Astrocyte (in vitro differentiated cells and primary cell): ENCODE measurements at regions not wholly inside any gene's neighbourhood (a gene's known extent, or its start where the extent isn't known, plus 50 kb on each side); places are given as distances from the start of the nearest gene placed in this dataset.
"Not testable (repeated sequence)": the region's sequence is repeated elsewhere in the genome, so short reads cannot be mapped to it uniquely, and the experiment has no call there.

Experiments used
- DNase-seq: peaks from one replicate; pipeline ENCODE4 v3.0.0-alpha.2; 2010; ENCODE audit warnings: low read depth
- FAIRE-seq: peaks from 2 replicates; lab custom pipeline; 2011; peaks lifted over from hg19 to GRCh38; lab: Jason Lieb, UNC
- H2AFZ ChIP-seq: 2 replicates; pipeline ENCODE4 v1.6.0; 2012; ENCODE audit warnings: low read depth, low read length, inconsistent platforms
- H3K27ac ChIP-seq: 2 replicates; pipeline ENCODE4 v1.5.1; 2011; ENCODE audit warnings: low read depth, low read length, inconsistent platforms
- H3K27me3 ChIP-seq: 2 replicates; pipeline ENCODE4 v1.6.0; 2011; ENCODE audit warnings: low read length, inconsistent platforms; ENCODE audit not compliant: insufficient read depth
- H3K36me3 ChIP-seq: 2 replicates; pipeline ENCODE4 v1.5.1; 2011; ENCODE audit warnings: low read length, inconsistent platforms; ENCODE audit not compliant: insufficient read depth
- H3K4me1 ChIP-seq: 2 replicates; pipeline ENCODE4 v1.5.1; 2011; ENCODE audit warnings: low read length, inconsistent platforms; ENCODE audit not compliant: insufficient read depth
- H3K4me2 ChIP-seq: 2 replicates; pipeline ENCODE4 v1.6.0; 2012; ENCODE audit warnings: low read length, inconsistent platforms
- H3K4me3 ChIP-seq: 2 replicates; pipeline ENCODE4 v1.5.1; 2011; ENCODE audit warnings: low read depth, mild to moderate bottlenecking, low read length, inconsistent platforms; ENCODE audit not compliant: insufficient read depth
- H3K79me2 ChIP-seq: 2 replicates; pipeline ENCODE4 v1.6.0; 2012; ENCODE audit warnings: mild to moderate bottlenecking, low read length, inconsistent platforms; ENCODE audit not compliant: insufficient read depth
- H3K9ac ChIP-seq: 2 replicates; pipeline ENCODE4 v1.6.0; 2012; ENCODE audit warnings: mild to moderate bottlenecking, low read length, inconsistent platforms
- H3K9me3 ChIP-seq: 2 replicates; pipeline ENCODE4 v1.5.1; 2012; ENCODE audit warnings: low read depth, mild to moderate bottlenecking, low read length, inconsistent platforms; ENCODE audit not compliant: insufficient read depth
- H4K20me1 ChIP-seq: 2 replicates; pipeline ENCODE4 v1.6.0; 2012; ENCODE audit warnings: low read length, inconsistent platforms; ENCODE audit not compliant: insufficient read depth
- H3K27ac Mint-ChIP-seq: one replicate; pipeline ENCODE4 v1.8.0; 2021; ENCODE audit warnings: mild to moderate bottlenecking, mixed read lengths; ENCODE audit not compliant: unreplicated experiment
- H3K27me3 Mint-ChIP-seq: one replicate; pipeline ENCODE4 v1.8.0; 2021; ENCODE audit warnings: low read depth, mixed read lengths; ENCODE audit not compliant: unreplicated experiment
- H3K36me3 Mint-ChIP-seq: one replicate; pipeline ENCODE4 v1.8.0; 2021; ENCODE audit warnings: low read depth, mixed read lengths; ENCODE audit not compliant: unreplicated experiment
- H3K4me1 Mint-ChIP-seq: one replicate; pipeline ENCODE4 v1.8.0; 2021; ENCODE audit warnings: low read depth, mixed read lengths; ENCODE audit not compliant: unreplicated experiment
- H3K4me3 Mint-ChIP-seq: one replicate; pipeline ENCODE4 v1.8.0; 2021; ENCODE audit warnings: mild to moderate bottlenecking, moderate library complexity, mixed read lengths; ENCODE audit not compliant: unreplicated experiment
- H3K9me3 Mint-ChIP-seq: one replicate; pipeline ENCODE4 v1.8.0; 2021; ENCODE audit warnings: mild to moderate bottlenecking, mixed read lengths; ENCODE audit not compliant: unreplicated experiment
- EZH2 ChIP-seq: IDR thresholded peaks from 2 replicates; pipeline ENCODE4 v1.6.1; 2012; ENCODE audit warnings: mild to moderate bottlenecking, low read length, inconsistent platforms; ENCODE audit not compliant: insufficient read depth
- TF ChIP-seq, protein P1 (sequence below): IDR thresholded peaks from 2 replicates; pipeline ENCODE4 v1.5.1; 2011; ENCODE audit warnings: low read depth, mild to moderate bottlenecking, inconsistent platforms, low read length, moderate library complexity; ENCODE audit not compliant: insufficient read depth

DNA sequence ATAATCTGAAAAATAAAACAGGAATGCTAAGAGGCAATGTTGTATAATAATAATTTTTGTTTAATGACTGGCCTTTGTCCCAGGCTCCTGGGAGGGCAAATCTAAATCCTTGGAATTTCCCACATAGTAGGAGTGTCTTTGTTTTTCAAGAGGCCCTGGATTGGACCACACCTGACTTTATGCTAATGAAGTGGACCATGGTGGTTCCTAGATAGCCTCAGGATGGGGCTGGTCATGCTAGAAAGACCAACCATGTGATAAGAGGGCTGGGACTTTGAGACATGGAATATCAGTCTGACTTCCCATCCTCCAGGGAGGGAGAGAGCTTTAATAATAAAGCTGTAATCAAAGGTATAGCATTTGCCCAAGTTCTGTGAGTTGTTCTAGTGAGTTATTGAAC lies 138.2 kb upstream of the RAB4A start:
- Histone ChIP-seq H3K9me3 (peaks cover 9% of the 10 kb centered on the region), H3K79me2 (no peaks in the 10 kb centered on the region), H4K20me1 (no peaks in the 10 kb centered on the region), H3K9ac (no peak overlapping the region), H3K36me3 (no peaks in the 10 kb centered on the region), H3K27me3 (peaks cover 19% of the 10 kb centered on the region), H3K4me1 (no peaks in the 10 kb centered on the region), H3K4me3 (no peak overlapping the region), H2AFZ (no peak overlapping the region), H3K27ac (no peak overlapping the region), H3K4me2 (no peak overlapping the region)
- DNase-seq (no peak), FAIRE-seq (no peak)
- Mint-ChIP-seq H3K27ac (no peak overlapping the region), H3K9me3 (peaks cover 16% of the 10 kb centered on the region), H3K36me3 (no peaks in the 10 kb centered on the region), H3K27me3 (peaks cover 33% of the 10 kb centered on the region), H3K4me3 (no peak overlapping the region), H3K4me1 (peaks cover 2% of the 10 kb centered on the region)
- no peak for TF ChIP-seq EZH2
- TF ChIP-seq, protein P1, sequence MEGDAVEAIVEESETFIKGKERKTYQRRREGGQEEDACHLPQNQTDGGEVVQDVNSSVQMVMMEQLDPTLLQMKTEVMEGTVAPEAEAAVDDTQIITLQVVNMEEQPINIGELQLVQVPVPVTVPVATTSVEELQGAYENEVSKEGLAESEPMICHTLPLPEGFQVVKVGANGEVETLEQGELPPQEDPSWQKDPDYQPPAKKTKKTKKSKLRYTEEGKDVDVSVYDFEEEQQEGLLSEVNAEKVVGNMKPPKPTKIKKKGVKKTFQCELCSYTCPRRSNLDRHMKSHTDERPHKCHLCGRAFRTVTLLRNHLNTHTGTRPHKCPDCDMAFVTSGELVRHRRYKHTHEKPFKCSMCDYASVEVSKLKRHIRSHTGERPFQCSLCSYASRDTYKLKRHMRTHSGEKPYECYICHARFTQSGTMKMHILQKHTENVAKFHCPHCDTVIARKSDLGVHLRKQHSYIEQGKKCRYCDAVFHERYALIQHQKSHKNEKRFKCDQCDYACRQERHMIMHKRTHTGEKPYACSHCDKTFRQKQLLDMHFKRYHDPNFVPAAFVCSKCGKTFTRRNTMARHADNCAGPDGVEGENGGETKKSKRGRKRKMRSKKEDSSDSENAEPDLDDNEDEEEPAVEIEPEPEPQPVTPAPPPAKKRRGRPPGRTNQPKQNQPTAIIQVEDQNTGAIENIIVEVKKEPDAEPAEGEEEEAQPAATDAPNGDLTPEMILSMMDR, result no peak

DNA sequence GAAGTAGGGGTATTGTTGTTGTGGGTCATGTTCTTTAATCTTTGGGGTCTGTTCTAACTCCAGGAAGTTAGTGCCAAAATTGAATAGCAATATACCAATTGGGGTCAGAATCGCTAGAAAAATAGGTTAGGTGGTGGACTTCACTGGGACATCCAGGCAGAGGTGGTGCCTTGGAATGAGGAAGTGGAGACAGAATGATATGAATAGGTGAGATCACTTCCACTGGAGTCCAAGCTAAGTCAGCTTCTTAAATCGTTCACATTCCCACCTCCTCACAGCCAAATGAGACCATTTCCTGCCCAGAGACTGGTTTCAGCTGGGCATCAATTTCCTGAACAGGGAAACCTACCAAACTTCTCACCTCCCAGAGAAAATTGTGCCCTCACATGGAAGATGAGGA lies 137.8 kb upstream of the RAB4A start:
- peaks cover 19% of the 10 kb centered on the region for H3K27me3 ChIP-seq
- no peak overlapping the region for H3K9ac ChIP-seq
- Mint-ChIP-seq H3K4me3 (no peak overlapping the region), H3K27me3 (peaks cover 36% of the 10 kb centered on the region), H3K9me3 (peaks cover 18% of the 10 kb centered on the region), H3K4me1 (peaks cover 2% of the 10 kb centered on the region), H3K27ac (no peak overlapping the region), H3K36me3 (no peaks in the 10 kb centered on the region)
- no peaks in the 10 kb centered on the region for H4K20me1 ChIP-seq
- peaks cover 9% of the 10 kb centered on the region for H3K9me3 ChIP-seq
- H3K4me3 ChIP-seq, result no peak overlapping the region
- H3K27ac ChIP-seq, result no peak overlapping the region
- no peaks in the 10 kb centered on the region for H3K79me2 ChIP-seq
- H3K36me3 ChIP-seq, result no peaks in the 10 kb centered on the region
- H3K4me2 ChIP-seq, result no peak overlapping the region
- FAIRE-seq, result no peak
- TF ChIP-seq EZH2, result no peak
- TF ChIP-seq, protein P1, result no peak
- no peak overlapping the region for H2AFZ ChIP-seq
- no peaks in the 10 kb centered on the region for H3K4me1 ChIP-seq
- no peak for DNase-seq

DNA sequence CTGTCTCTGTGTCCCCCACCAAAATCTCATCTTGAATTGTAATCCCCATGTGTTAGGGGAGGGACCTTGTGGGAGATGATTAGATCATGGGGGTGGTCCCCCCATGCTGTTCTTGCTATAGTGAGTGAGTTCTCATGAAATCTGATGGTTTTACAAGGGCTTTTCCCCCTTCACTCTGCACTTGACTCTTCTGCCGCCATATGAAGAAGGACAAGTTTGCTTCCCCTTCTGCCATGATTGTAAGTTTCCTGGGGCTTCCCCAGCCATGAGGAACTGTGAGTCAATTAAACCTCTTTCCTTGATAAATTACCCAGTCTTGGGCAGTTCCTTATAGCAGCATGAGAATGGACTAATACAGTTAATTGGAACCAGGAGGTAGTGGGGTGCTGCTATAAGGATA lies 137.1 kb upstream of the RAB4A start:
- H3K4me2 ChIP-seq, result no peak overlapping the region
- DNase-seq (no peak), FAIRE-seq (no peak)
- H3K36me3 ChIP-seq, result no peaks in the 10 kb centered on the region
- no peak overlapping the region for H3K9ac ChIP-seq
- H3K4me3 ChIP-seq, result no peak overlapping the region
- peaks cover 3% of the 10 kb centered on the region for H3K4me1 Mint-ChIP-seq
- H4K20me1 ChIP-seq, result no peaks in the 10 kb centered on the region
- no peak overlapping the region for H3K27ac ChIP-seq
- TF ChIP-seq, protein P1, result no peak
- TF ChIP-seq EZH2, result no peak
- H3K9me3 ChIP-seq, result peaks cover 9% of the 10 kb centered on the region
- H3K27me3 ChIP-seq, result peaks cover 19% of the 10 kb centered on the region
- H3K4me3 Mint-ChIP-seq, result no peak overlapping the region
- H3K4me1 ChIP-seq, result no peaks in the 10 kb centered on the region
- H3K36me3 Mint-ChIP-seq, result no peaks in the 10 kb centered on the region
- no peaks in the 10 kb centered on the region for H3K79me2 ChIP-seq
- H3K27ac Mint-ChIP-seq, result no peak overlapping the region
- H3K27me3 Mint-ChIP-seq, result peaks cover 40% of the 10 kb centered on the region
- peaks cover 18% of the 10 kb centered on the region for H3K9me3 Mint-ChIP-seq
- H2AFZ ChIP-seq, result no peak overlapping the region

GRCh38 chr1:229134381-229135217 lies 136.3 kb upstream of the RAB4A start:
- not testable (repeated sequence) for H3K79me2 ChIP-seq, H3K4me3 ChIP-seq, H3K27ac Mint-ChIP-seq, FAIRE-seq, H3K4me1 Mint-ChIP-seq, H3K9ac ChIP-seq, H3K4me2 ChIP-seq, H3K4me1 ChIP-seq, H2AFZ ChIP-seq, H3K4me3 Mint-ChIP-seq, DNase-seq, H3K36me3 ChIP-seq, H3K9me3 ChIP-seq, H3K36me3 Mint-ChIP-seq, H3K27ac ChIP-seq, H4K20me1 ChIP-seq
- H3K9me3 Mint-ChIP-seq, result peaks cover 18% of the 10 kb centered on the region
- H3K27me3 ChIP-seq, result peaks cover 19% of the 10 kb centered on the region
- H3K27me3 Mint-ChIP-seq, result peaks cover 38% of the 10 kb centered on the region
